Stomach (tissue), 8 donors: ENCODE measurements at regions not wholly inside any gene's neighbourhood (a gene's known extent, or its start where the extent isn't known, plus 50 kb on each side); places are given as distances from the start of the nearest gene placed in this dataset.

Experiments
- DNase-seq, 2 donors: peaks; one replicate each; pipeline versions ENCODE4 v3.0.0 to v3.0.0-alpha.2; 2013 to 2019
- H3K27ac ChIP-seq, 5 donors: fragments of 200-600 bp in 4 of 5; sonication (generic) in 4 of 5; one replicate each; pipeline ENCODE4 v1.5.1; 2013 to 2019; ENCODE audit warnings: mild to moderate bottlenecking in 1 of 5, moderate library complexity in 1 of 5
- H3K27me3 ChIP-seq, 3 donors: fragments of 200-600 bp; sonication (generic); one replicate each; pipeline ENCODE4 v1.5.1; 2017 to 2019; ENCODE audit warnings: mixed run types in 1 of 3
- H3K36me3 ChIP-seq, 4 donors: fragments of 200-600 bp; sonication (generic); 1 replicate in 3 of 4; 2 replicates in 1 of 4; pipeline ENCODE4 v1.5.1; 2016 to 2019
- H3K4me1 ChIP-seq, 4 donors: fragments of 200-600 bp; sonication (generic); one replicate each; pipeline ENCODE4 v1.5.1; 2016 to 2019
- H3K4me3 ChIP-seq, 4 donors: fragments of 200-600 bp; sonication (generic) in 3 of 4; one replicate each; pipeline ENCODE4 v1.5.1; 2016 to 2019; ENCODE audit warnings: mild to moderate bottlenecking in 1 of 4
- H3K9me3 ChIP-seq, 4 donors: fragments of 200-600 bp; sonication (generic); one replicate each; pipeline ENCODE4 v1.5.1; 2016 to 2019
- CTCF ChIP-seq, 7 experiments: fragments of 450-650 bp in 4 of 7; fragments of 200-600 bp in 3 of 7; sonication (generic) in 3 of 7; IDR thresholded peaks; one replicate each; pipeline ENCODE4 v1.5.1; 2016 to 2019; ENCODE audit warnings: antibody characterized with exemption in 7 of 7, control low read depth in 2 of 7, mild to moderate bottlenecking in 1 of 7
- EP300 ChIP-seq: sonication (generic); formaldehyde crosslinking; IDR thresholded peaks from one replicate; pipeline ENCODE4 v1.6.1; 2017; ENCODE audit warnings: antibody characterized with exemption
- POLR2A ChIP-seq, 4 donors: fragments of 450-650 bp; IDR thresholded peaks; one replicate each; pipeline ENCODE4 v1.6.1; 2016; ENCODE audit warnings: antibody characterized with exemption in 4 of 4, control low read depth in 2 of 4, mild to moderate bottlenecking in 1 of 4, moderate library complexity in 1 of 4
- POLR2AphosphoS5 ChIP-seq, 3 donors: sonication (generic); formaldehyde crosslinking; IDR thresholded peaks; one replicate each; pipeline ENCODE4 v1.6.1; 2016; ENCODE audit warnings: antibody characterized with exemption in 3 of 3
- WGBS, 5 donors: extraction: QIAGEN DNeasy Blood & Tissue Kit in 3 of 5; methylation state at CpG; one replicate each; pipeline versions ENCODE4 v1.1.5 to v1.1.7; 2013 to 2018; 5-methylcytosine and 5-hydroxymethylcytosine counted together
- intact Hi-C: fragments of 100-400 bp; cut with DNase I; formaldehyde crosslinking; loops from one replicate; pipeline ENCODE4 v1.15.1; 2023; ENCODE audit warnings: low total_unique reads
- donor health status: healthy with polysubstance abuse.
- donor health status: Bipolar disorder and iron deficiency.
- donor health status: healthy.

GRCh38 chr10:65112573-65112972 lies 1591.4 kb downstream of the REEP3 start:
- no peaks in the 10 kb centered on the region for H3K4me1 ChIP-seq
- WGBS, 5 donors, result 57 to 71% (median 70%) methylated on average over 4 of the region's 4 CpGs
- no peak overlapping the region for H3K4me3 ChIP-seq
- intact Hi-C loops, result no loop called here
- no peaks in the 10 kb centered on the region for H3K36me3 ChIP-seq
- TF ChIP-seq EP300 (no peak), CTCF (IDR thresholded peaks at IDR 0.05) (no peak), POLR2AphosphoS5 (IDR thresholded peaks at IDR 0.05) (no peak), POLR2A (IDR thresholded peaks at IDR 0.05) (no peak)
- H3K27ac ChIP-seq, result no peak overlapping the region
- no peaks in the 10 kb centered on the region for H3K9me3 ChIP-seq
- H3K27me3 ChIP-seq, result no peaks in the 10 kb centered on the region
- DNase-seq, result no peak

- peak in 1 of 2 donors; percentile 5 for DNase-seq
- Histone ChIP-seq H3K27ac (no peak overlapping the region), H3K9me3 (no peaks in the 10 kb centered on the region), H3K36me3 (no peaks in the 10 kb centered on the region), H3K4me3 (no peak overlapping the region), H3K4me1 (no peaks in the 10 kb centered on the region), H3K27me3 (no peaks in the 10 kb centered on the region)
- intact Hi-C loops, result no loop called here
- TF ChIP-seq POLR2A (IDR thresholded peaks at IDR 0.05), result no peak
- TF ChIP-seq CTCF (IDR thresholded peaks at IDR 0.05), result no peak
- TF ChIP-seq EP300, result no peak
- WGBS, 5 donors, result 56 to 86% (median 65%) methylated on average over 1 of the region's 1 CpG
Observed at GRCh38 chr10:65123120-65123519, 1601.9 kb downstream of the REEP3 start.

GRCh38 chr10:65125212-65125611 lies 1604.0 kb downstream of the REEP3 start:
- 55 to 68% (median 62%) methylated on average over 2 of the region's 2 CpGs for WGBS, 5 donors

GRCh38 chr10:65126288-65126687 lies 1605.1 kb downstream of the REEP3 start:
- Histone ChIP-seq H3K27ac (no peak overlapping the region), H3K36me3 (no peaks in the 10 kb centered on the region), H3K4me3 (no peak overlapping the region), H3K9me3 (no peaks in the 10 kb centered on the region), H3K4me1 (no peaks in the 10 kb centered on the region), H3K27me3 (no peaks in the 10 kb centered on the region)
- DNase-seq, result no peak
- intact Hi-C loops, result no loop called here
- 84 to 93% (median 89%) methylated on average over 1 of the region's 1 CpG for WGBS, 5 donors
- TF ChIP-seq CTCF (IDR thresholded peaks at IDR 0.05) (no peak), POLR2A (IDR thresholded peaks at IDR 0.05) (no peak), EP300 (no peak), POLR2AphosphoS5 (IDR thresholded peaks at IDR 0.05) (no peak)

More at GRCh38 chr10:65125212-65125611, 1604.0 kb downstream of the REEP3 start:
- no peak for TF ChIP-seq POLR2A (IDR thresholded peaks at IDR 0.05)
- TF ChIP-seq CTCF (IDR thresholded peaks at IDR 0.05), result no peak
- no peak for TF ChIP-seq POLR2AphosphoS5 (IDR thresholded peaks at IDR 0.05)
- TF ChIP-seq EP300, result no peak
- intact Hi-C loops, result no loop called here
- no peak overlapping the region for H3K27ac ChIP-seq
- DNase-seq, result peak in 1 of 2 donors; percentile 2
- H3K9me3 ChIP-seq, result no peaks in the 10 kb centered on the region
- H3K4me1 ChIP-seq, result no peaks in the 10 kb centered on the region
- H3K4me3 ChIP-seq, result no peak overlapping the region
- no peaks in the 10 kb centered on the region for H3K36me3 ChIP-seq
- H3K27me3 ChIP-seq, result no peaks in the 10 kb centered on the region
